NCI-H146 treated with DMSO at 0.1 percent for 48 hours (cell line): ENCODE measurements at regions not wholly inside any gene's neighbourhood (a gene's known extent, or its start where the extent isn't known, plus 50 kb on each side); places are given as distances from the start of the nearest gene placed in this dataset.

ENCODE experiments used
- DNase-seq: peaks from one replicate; lab custom pipeline; 2025; ENCODE audit not compliant: unreplicated experiment; lab: John Stamatoyannopoulos, UW

DNA sequence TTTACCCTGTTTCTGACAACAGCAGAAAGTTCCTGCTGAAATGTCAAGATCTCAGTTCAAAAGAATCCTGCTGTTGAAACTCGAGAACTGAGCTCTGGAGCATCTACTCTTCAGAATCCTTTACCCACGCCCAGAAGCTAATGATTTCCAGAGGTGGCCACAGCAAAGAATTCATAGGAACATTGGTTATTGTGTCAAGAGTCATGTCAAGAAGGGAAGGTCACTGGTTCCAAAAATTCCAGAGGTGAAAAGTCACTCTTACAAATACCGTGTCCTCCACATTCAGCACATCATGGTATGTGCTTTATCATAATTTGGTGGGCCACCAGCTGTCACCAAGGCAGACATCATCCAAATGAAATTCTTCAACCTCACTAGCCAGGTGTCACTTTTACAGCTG, 394.4 kb upstream of the NPVF start:
- DNase-seq = no peak

GRCh38 chr7:25624051-25624450, 395.8 kb upstream of the NPVF start:
- DNase-seq = no peak

- no peak for DNase-seq
Measured at GRCh38 chr7:25624833-25625232, 396.5 kb upstream of the NPVF start.

GRCh38 chr7:25625306-25625992, 397.2 kb upstream of the NPVF start:
- no peak for DNase-seq

- DNase-seq = no peak
Measured at GRCh38 chr7:25626451-25627131, 398.3 kb upstream of the NPVF start.

GRCh38 chr7:25628446-25628845, 400.2 kb upstream of the NPVF start:
- no peak for DNase-seq

DNA sequence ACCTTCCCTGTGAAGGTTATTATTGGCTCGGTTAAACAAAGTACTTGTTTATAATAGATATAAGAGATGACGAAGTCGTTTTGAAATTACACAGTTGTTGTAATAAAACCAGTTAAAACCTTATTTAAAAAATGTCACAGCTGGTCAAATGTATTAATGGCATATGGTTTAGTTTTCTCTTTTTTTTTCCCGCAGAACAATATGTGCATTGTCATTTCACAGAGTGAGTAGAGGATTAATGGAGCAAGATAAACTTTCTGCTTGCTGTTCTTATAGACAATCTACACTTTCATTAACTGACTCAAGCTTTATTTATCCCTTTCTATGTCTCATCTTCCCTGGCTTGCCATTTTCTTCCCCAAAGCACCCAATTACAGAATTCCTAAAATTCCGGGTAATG, 404.3 kb upstream of the NPVF start:
- no peak for DNase-seq

DNA sequence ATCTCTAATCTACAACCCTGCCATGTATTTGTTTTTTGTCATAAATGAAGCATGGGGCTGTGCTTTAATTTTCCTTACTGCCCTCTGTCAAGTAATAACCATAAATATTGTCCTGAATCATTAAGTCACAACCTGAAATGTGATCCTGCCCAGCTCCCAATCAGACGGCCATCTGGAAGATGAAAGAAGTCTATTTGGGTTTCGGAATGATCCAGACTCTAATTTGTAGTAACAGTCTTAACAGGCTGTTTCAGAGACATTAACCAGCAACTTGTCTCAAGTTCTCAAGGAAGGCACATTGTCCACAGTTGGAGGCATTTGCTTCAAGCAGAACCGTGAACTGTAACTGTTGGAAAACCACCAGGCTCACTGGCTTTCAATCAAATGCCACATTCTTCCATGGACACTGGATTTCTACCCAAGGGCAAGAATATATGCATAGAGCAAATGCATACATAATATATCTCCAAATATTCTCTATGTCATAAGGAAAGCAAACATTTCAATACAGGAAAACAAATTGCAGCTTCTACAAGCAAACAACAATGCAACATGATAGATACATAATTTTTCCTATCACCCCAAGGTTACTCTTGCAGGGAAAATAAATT, 405.2 kb upstream of the NPVF start:
- no peak for DNase-seq

DNA sequence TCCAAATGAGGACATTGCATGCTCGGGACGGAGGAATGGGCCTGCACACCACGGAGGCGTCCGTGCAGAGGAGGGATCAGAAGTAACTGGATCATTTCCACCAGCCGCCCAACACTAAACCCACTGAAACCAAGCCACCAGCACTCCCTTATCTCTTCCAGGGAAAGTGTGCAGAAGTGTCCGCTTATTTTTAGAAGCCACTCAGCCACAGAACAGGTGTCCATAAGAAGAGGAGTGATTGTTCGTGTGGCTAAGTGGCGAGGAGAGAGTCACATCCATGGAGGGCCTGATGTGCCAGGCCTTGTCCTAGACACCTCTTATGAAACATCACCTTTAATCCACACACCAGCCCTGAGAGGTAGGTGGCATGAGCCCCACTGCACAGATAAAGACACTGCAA, 407.9 kb upstream of the NPVF start:
- no peak for DNase-seq

- no peak for DNase-seq
Measured at GRCh38 chr7:25636871-25637283, 408.6 kb upstream of the NPVF start.

- no peak for DNase-seq
Measured at GRCh38 chr7:25638068-25638467, 409.8 kb upstream of the NPVF start.

GRCh38 chr7:25638590-25639244, 410.4 kb upstream of the NPVF start:
- no peak for DNase-seq

GRCh38 chr7:25642849-25643248, 414.6 kb upstream of the NPVF start:
- no peak for DNase-seq

- no peak for DNase-seq
Measured at GRCh38 chr7:25643286-25643685, 415.0 kb upstream of the NPVF start.

DNA sequence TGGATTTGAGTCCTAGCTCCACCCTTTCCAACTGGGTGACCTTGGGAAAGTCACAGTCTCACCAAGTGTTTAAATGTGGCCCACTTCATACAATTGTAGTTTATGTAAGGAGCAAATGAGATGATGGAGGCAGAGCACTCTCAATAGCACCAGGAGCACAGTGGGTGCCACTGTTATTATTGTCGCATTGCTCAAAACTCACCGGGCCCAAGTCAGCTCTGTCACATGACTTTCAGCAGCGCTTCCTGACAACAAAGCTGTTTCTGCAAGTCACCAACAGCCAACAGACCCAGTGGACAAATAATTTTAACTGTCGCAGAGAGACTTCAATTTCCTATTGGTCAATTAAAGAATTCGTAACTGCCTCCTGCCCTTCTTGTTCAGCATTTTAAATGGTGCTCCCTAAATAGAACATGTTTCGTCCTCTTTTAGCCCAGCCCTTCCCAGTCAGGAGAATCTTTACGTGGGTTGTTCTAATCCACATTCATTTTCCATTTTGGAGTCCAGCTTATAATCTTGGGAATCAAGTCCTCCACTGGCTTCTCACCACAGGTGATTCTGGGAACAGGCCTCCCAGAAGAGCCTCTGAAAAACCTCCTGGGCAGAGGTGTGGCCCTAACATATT, 415.6 kb upstream of the NPVF start:
- no peak for DNase-seq

- no peak for DNase-seq
Measured at GRCh38 chr7:25646726-25647413, 418.6 kb upstream of the NPVF start.

DNA sequence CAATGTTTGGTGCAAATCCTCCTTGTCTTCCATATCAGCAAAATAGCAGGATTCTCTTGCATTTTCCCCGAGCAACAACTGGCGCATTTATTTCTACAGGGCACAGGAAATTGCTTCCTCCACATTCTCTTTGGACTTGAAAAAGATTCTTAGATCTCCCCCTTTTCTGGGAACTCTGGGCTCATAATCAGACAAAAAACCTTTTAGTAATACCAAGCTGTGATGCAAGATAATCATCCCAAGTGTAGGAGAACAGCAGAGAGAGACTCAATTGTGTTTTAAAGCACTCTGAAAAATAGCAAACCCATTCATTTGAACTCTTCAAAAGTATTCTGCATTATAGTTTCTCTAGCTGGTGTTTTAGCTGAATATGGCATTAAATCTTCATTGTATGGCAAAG, 419.6 kb upstream of the NPVF start:
- no peak for DNase-seq

DNA sequence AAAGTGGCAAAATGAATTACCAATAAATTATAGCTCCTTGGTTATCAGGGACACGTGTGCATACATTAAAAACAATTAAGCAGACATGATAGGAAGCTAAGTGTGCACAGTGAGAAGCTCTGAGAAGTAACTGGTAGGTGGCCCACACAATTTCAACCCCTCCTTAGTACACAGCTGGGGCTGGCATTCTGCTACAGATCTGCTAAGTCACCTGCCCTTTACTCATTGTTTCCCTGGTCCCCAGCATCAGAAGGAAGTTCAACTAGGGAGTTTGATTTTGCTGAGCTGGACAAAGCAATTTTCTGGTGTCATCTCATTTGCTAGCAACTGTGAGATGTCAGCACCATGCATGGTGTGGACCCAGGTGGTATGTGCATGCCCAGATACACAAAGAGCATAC, 424.1 kb upstream of the NPVF start:
- no peak for DNase-seq

- no peak for DNase-seq
Measured at GRCh38 chr7:25653384-25653783, 425.1 kb upstream of the NPVF start.

GRCh38 chr7:25656071-25656470, 427.8 kb upstream of the NPVF start:
- DNase-seq = no peak

GRCh38 chr7:25656581-25657026, 428.3 kb upstream of the NPVF start:
- no peak for DNase-seq
